ENCODE measurements at regions not wholly inside any gene's neighbourhood (a gene's known extent, or its start where the extent isn't known, plus 50 kb on each side); places are given as distances from the start of the nearest gene placed in this dataset.

DNA sequence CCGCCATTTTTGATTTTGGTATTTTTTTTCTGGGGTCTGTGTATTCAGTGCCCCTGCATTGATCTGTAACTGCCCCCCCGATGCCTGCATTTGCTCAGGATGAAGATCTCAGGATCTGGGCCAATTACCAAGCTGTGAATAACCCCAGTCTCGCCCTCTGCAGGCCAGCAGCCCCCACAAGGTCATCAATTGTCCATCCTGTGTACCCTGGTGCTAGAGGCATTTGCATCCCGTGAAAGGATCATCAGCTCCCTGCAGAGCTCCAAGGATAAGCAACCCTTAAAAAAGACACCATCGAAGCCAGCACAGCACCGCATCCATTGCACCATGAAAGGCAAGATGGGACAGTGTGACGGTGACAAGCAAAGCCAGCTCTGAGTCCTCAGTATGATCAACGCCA, 154.1 kb upstream of the KLHL29 start:
- DNase-seq (ENCODE audit: low spot score) (no peak), ATAC-seq (ENCODE audit: low FRiP score) (no peak)
- TF ChIP-seq, protein P1, sequence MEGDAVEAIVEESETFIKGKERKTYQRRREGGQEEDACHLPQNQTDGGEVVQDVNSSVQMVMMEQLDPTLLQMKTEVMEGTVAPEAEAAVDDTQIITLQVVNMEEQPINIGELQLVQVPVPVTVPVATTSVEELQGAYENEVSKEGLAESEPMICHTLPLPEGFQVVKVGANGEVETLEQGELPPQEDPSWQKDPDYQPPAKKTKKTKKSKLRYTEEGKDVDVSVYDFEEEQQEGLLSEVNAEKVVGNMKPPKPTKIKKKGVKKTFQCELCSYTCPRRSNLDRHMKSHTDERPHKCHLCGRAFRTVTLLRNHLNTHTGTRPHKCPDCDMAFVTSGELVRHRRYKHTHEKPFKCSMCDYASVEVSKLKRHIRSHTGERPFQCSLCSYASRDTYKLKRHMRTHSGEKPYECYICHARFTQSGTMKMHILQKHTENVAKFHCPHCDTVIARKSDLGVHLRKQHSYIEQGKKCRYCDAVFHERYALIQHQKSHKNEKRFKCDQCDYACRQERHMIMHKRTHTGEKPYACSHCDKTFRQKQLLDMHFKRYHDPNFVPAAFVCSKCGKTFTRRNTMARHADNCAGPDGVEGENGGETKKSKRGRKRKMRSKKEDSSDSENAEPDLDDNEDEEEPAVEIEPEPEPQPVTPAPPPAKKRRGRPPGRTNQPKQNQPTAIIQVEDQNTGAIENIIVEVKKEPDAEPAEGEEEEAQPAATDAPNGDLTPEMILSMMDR (IDR thresholded peaks at IDR 0.05) = no peak

DNA sequence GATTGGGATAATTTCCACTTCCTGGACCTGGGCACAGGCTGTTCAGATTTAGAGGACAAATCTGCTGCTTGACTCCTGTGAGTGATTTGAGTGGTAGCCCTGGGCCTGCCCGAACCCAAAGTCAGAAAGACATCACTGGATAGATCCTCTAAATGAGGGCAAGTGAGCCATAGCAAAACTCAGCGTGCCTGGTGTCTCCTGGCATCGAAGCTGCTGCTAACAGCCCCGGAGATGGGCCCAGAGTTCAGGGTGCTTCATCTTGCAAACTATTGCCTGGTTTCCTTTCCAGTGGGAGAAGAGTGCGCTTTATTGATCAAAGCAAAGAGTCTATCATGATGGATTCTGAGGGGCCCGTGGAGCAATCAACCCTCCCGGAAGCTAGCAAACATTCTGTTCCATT, 153.1 kb upstream of the KLHL29 start:
- no peak for ATAC-seq (ENCODE audit: low FRiP score)
- DNase-seq (ENCODE audit: low spot score) = no peak

DNA sequence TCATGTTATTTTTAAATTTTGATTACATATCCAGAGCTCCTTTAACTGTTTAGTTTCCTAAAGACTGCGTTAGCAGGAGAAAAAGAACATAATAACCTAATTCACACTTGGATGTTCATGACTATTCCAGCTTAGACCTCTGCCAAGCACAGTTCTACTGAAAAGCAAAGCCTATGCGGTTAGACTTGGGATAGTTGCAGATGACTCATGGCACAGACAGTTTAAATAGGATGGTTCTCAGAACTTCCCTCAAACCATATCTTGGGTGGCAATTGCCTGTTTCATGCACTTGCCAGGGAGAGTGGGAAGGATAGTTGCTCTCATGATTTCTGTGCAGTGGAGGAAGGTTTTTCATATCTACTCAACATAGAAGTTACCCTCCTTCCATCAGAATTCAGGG, 149.7 kb upstream of the KLHL29 start:
- TF ChIP-seq, protein P1 (IDR thresholded peaks at IDR 0.05) = no peak
- DNase-seq (ENCODE audit: low spot score) = no peak
- ATAC-seq (ENCODE audit: low FRiP score) = no peak

More for the DNA sequence above, 153.1 kb upstream of the KLHL29 start:
- TF ChIP-seq, protein P1 (IDR thresholded peaks at IDR 0.05) = no peak

DNA sequence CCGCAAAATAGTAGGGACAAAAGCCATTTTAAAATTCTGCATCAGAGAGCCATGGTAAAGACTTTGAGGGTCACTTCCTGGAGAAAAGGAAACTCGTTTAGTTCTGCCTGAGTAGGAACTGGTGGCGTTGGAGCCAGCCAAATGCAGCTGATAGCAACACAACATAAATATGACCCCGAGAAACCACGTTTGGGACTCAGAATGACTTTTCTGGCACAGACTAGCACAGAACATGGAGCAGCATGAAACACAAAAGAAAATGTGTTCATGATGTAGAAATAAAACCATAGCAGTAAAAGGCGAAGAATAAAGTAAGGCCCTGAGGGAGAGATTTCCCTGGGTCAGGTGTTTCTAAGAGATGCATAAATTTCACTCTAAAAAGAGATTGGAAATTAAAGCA, 149.2 kb upstream of the KLHL29 start:
- DNase-seq (ENCODE audit: low spot score) (no peak), ATAC-seq (ENCODE audit: low FRiP score) (no peak)
- TF ChIP-seq, protein P1 (IDR thresholded peaks at IDR 0.05) = no peak

DNA sequence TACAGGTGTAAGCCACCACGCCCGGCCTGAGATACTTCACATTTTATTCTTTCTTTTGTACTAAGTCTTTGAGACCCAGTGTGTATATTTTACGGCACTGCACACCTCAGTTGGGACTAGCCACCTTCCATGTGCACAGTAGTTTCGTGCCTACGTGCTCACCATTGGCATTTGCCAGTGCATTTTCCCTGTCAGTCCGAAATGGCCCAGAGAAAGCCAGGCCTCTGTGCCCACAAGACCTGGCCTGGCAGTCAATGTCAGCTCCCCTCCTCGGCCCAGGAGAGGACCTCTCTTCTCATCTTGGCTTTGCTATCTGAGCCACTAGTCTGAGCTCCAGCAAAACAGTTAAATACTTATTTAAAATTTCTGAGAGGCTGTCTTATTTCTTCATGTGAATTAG, 147.8 kb upstream of the KLHL29 start:
- ATAC-seq (ENCODE audit: low FRiP score) (no peak), DNase-seq (ENCODE audit: low spot score) (no peak)
- TF ChIP-seq, protein P1 (IDR thresholded peaks at IDR 0.05) = no peak

DNA sequence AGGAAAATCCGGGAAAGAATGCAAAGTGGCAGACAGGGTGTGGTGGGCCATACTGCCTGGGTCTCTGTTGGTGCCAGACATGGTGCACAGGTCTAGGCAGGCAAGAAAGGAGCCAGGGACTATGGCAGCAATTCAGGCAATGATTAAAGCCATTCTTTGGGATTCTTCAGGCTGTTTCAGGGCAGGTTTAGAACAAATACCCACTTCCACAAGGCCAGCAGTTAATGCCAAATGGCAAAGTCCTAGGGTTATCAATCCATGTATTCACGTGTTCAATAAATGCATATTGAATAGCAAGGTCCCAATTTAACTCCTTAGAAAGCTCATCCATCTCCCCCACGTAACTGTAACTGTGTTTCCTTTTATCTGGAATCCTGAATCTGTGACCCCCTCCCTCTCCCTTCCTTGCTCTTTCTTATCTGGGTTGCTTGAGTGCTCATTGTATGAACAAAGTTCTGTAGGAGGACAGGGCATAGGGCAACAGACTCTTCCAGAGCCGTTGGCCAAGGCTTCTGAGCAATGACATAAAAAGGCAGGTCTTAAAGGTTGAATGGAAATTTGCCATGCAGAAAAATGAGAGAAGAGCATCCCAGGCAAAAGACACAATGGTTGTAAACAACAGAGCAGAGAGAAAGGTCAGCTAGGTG, 146.8 kb upstream of the KLHL29 start:
- TF ChIP-seq, protein P1 (IDR thresholded peaks at IDR 0.05) = no peak
- DNase-seq (ENCODE audit: low spot score) = no peak
- ATAC-seq (ENCODE audit: low FRiP score) = no peak

DNA sequence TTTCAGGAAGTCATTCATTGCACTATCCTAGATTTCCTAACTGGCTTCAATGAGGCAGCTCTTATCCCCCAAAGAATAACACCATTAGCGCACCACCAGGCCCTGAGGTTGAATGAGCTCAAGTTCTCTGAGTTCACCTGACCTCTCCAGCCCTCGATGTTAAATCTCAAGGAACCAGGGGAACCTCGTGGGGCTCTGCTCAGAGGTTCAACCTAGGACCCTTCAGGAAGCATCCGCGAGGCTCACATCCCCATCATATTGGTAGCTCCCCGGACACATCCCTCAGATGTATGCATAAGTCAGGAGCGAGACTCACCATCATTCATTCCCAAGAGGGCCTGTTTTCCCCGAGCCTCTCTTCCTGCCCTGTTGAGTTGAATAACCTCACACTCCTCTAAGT, 145.6 kb upstream of the KLHL29 start:
- no peak for ATAC-seq (ENCODE audit: low FRiP score)
- TF ChIP-seq, protein P1 (IDR thresholded peaks at IDR 0.05) = no peak
- DNase-seq (ENCODE audit: low spot score) = no peak

Data from omental fat pad (tissue), 3 donors.